Keratinocyte (primary cell): ENCODE measurements at regions not wholly inside any gene's neighbourhood (a gene's known extent, or its start where the extent isn't known, plus 50 kb on each side); places are given as distances from the start of the nearest gene placed in this dataset.

Source experiments
- CTCF ChIP-seq, 3 experiments: IDR thresholded peaks in 1 of 3; conservative IDR thresholded peaks in 1 of 3; optimal IDR thresholded peaks in 1 of 3; 2 replicates in 2 of 3; 3 replicates in 1 of 3; pipeline versions ENCODE3 to v1.5.1; 2011; ENCODE audit warnings: low read length in 3 of 3, mild to moderate bottlenecking in 3 of 3, moderate library complexity in 2 of 3, control low read depth in 1 of 3, inconsistent platforms in 1 of 3; ENCODE audit not compliant: insufficient read depth in 2 of 3; ENCODE audit errors: extremely low read depth in 1 of 3
- EZH2 ChIP-seq: IDR thresholded peaks from one replicate; pipeline ENCODE4 v1.6.1; 2012; ENCODE audit warnings: inconsistent platforms, mild to moderate bottlenecking, low read length, moderate library complexity

- no peak for TF ChIP-seq CTCF (optimal IDR thresholded peaks at IDR 0.05 in 1 of 3, IDR thresholded peaks at IDR 0.05 in 1 of 3, conservative IDR thresholded peaks at IDR 0.05 in 1 of 3; ENCODE audit: extremely low read depth in 1 of 3, insufficient read depth in 2 of 3, low read length in 3 of 3)
- TF ChIP-seq EZH2 = no peak
Observed at GRCh38 chr12:33267641-33268040, 172.0 kb downstream of the SYT10 start.
